Esophagus muscularis mucosa (tissue), 3 donors: ENCODE measurements at regions not wholly inside any gene's neighbourhood (a gene's known extent, or its start where the extent isn't known, plus 50 kb on each side); places are given as distances from the start of the nearest gene placed in this dataset.

Experiments
- CTCF ChIP-seq, 3 experiments: fragments of 200-600 bp in 2 of 3; fragments of 450-650 bp in 1 of 3; sonication (generic) in 2 of 3; IDR thresholded peaks; one replicate each; pipeline ENCODE4 v1.5.1; 2017 to 2019; ENCODE audit warnings: antibody characterized with exemption in 3 of 3, mild to moderate bottlenecking in 2 of 3, moderate library complexity in 1 of 3
- POLR2A ChIP-seq: fragments of 450-650 bp; IDR thresholded peaks from one replicate; pipeline ENCODE4 v1.6.1; 2017; ENCODE audit warnings: antibody characterized with exemption, moderate library complexity, mild to moderate bottlenecking, low read depth

GRCh38 chr2:62631160-62632085 lies 74.1 kb upstream of the EHBP1 start:
- TF ChIP-seq CTCF (IDR thresholded peaks at IDR 0.05) (no peak), POLR2A (no peak)
